Naive B cell (primary cell): ENCODE measurements at regions not wholly inside any gene's neighbourhood (a gene's known extent, or its start where the extent isn't known, plus 50 kb on each side); places are given as distances from the start of the nearest gene placed in this dataset.
A peak's percentile ranks its signal among the peaks of the same experiment; 100 is the strongest.
"Not testable (repeated sequence)": the region's sequence is repeated elsewhere in the genome, so short reads cannot be mapped to it uniquely, and the experiment has no call there.

Experiments
- ATAC-seq, 2 donors: fragments of 150-1000 bp; cut with Tn5 transposase; 2 replicates each; pipeline ENCODE4 v1.10.0; 2021; ENCODE audit warnings: low read depth in 2 of 2, mild to moderate bottlenecking in 2 of 2, moderate library complexity in 2 of 2
- DNase-seq: peaks from one replicate; pipeline ENCODE4 v3.0.0; 2022
- H3K27ac Mint-ChIP-seq, 6 donors: one replicate each; pipeline ENCODE4 v1.8.0; 2020 to 2022; ENCODE audit warnings: mild to moderate bottlenecking in 6 of 6, mixed read lengths in 6 of 6, moderate library complexity in 5 of 6, inconsistent platforms in 2 of 6
- H3K27me3 Mint-ChIP-seq, 3 donors: one replicate each; pipeline ENCODE4 v1.8.0; 2021 to 2022; ENCODE audit warnings: mixed read lengths in 3 of 3, mild to moderate bottlenecking in 1 of 3
- H3K36me3 Mint-ChIP-seq, 2 donors: one replicate each; pipeline ENCODE4 v1.8.0; 2020 to 2022; ENCODE audit warnings: mixed read lengths in 2 of 2, inconsistent platforms in 1 of 2, mild to moderate bottlenecking in 1 of 2
- H3K4me1 Mint-ChIP-seq, 3 donors: one replicate each; pipeline ENCODE4 v1.8.0; 2020 to 2022; ENCODE audit warnings: mixed read lengths in 3 of 3, inconsistent platforms in 1 of 3, mild to moderate bottlenecking in 1 of 3, moderate library complexity in 1 of 3
- H3K4me3 Mint-ChIP-seq, 8 donors: one replicate each; pipeline ENCODE4 v1.8.0; 2020 to 2022; ENCODE audit warnings: mild to moderate bottlenecking in 8 of 8, mixed read lengths in 8 of 8, moderate library complexity in 8 of 8, inconsistent platforms in 2 of 8
- H3K9me3 Mint-ChIP-seq, 7 donors: one replicate each; pipeline ENCODE4 v1.8.0; 2020 to 2022; ENCODE audit warnings: mixed read lengths in 7 of 7, mild to moderate bottlenecking in 5 of 7, inconsistent platforms in 2 of 7, moderate library complexity in 1 of 7

DNA sequence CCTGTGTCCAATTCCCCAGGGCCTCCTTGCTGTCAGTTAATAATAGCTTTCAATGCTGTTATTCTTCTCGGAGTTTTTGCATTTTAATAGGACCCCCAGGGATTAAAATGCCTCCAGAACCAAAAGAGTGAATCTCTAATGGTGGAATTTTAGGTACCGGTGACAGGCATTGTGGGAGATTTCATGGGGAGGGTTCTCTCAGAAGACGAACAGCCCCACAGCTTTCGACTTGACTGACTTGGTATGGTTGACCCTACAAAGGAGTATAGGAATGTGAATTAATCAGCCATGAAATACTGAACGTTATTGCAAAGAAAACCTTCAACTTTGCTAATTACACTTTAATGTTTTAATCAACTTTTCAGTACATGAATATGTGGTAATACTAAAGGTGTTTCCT lies 206.3 kb upstream of the FZD8 start:
- Mint-ChIP-seq H3K27ac (no peak overlapping the region), H3K4me3 (no peak overlapping the region), H3K36me3 (no peaks in the 10 kb centered on the region), H3K4me1 (no peaks in the 10 kb centered on the region), H3K27me3 (peaks cover 5 to 13% (median 8%) of the 10 kb centered on the region in 3 donors), H3K9me3 (peaks cover 0 to 4% (median 2%) of the 10 kb centered on the region in 7 donors)
- ATAC-seq (no peak), DNase-seq (no peak)

GRCh38 chr10:35844686-35845085 lies 202.6 kb upstream of the FZD8 start:
- no peak for DNase-seq
- Mint-ChIP-seq H3K27ac (no peak overlapping the region), H3K36me3 (no peaks in the 10 kb centered on the region), H3K4me3 (no peak overlapping the region), H3K9me3 (peaks cover 2 to 28% (median 6%) of the 10 kb centered on the region in 7 donors), H3K4me1 (no peaks in the 10 kb centered on the region), H3K27me3 (peaks cover 0 to 13% (median 0%) of the 10 kb centered on the region in 3 donors)
- no peak for ATAC-seq

GRCh38 chr10:35843524-35844181 lies 201.6 kb upstream of the FZD8 start:
- Mint-ChIP-seq H3K9me3 (peaks cover 2 to 28% (median 8%) of the 10 kb centered on the region in 7 donors), H3K27ac (no peak overlapping the region), H3K4me1 (no peaks in the 10 kb centered on the region), H3K27me3 (peaks cover 0 to 7% (median 0%) of the 10 kb centered on the region in 3 donors), H3K36me3 (no peaks in the 10 kb centered on the region), H3K4me3 (no peak overlapping the region)
- ATAC-seq (no peak), DNase-seq (no peak)

GRCh38 chr10:35838054-35838453 lies 196.0 kb upstream of the FZD8 start:
- H3K36me3 Mint-ChIP-seq, result no peaks in the 10 kb centered on the region
- H3K27ac Mint-ChIP-seq, result peak overlapping the region in 1 of 6 donors; percentile 1
- H3K4me3 Mint-ChIP-seq, result no peak overlapping the region
- no peaks in the 10 kb centered on the region for H3K27me3 Mint-ChIP-seq
- H3K4me1 Mint-ChIP-seq, result no peaks in the 10 kb centered on the region
- peaks cover 2 to 28% (median 13%) of the 10 kb centered on the region in 7 donors for H3K9me3 Mint-ChIP-seq
- DNase-seq (no peak), ATAC-seq (no peak)

GRCh38 chr10:35835545-35835944 lies 193.4 kb upstream of the FZD8 start:
- no peak for ATAC-seq
- Mint-ChIP-seq H3K36me3 (no peaks in the 10 kb centered on the region), H3K4me1 (no peaks in the 10 kb centered on the region)

DNA sequence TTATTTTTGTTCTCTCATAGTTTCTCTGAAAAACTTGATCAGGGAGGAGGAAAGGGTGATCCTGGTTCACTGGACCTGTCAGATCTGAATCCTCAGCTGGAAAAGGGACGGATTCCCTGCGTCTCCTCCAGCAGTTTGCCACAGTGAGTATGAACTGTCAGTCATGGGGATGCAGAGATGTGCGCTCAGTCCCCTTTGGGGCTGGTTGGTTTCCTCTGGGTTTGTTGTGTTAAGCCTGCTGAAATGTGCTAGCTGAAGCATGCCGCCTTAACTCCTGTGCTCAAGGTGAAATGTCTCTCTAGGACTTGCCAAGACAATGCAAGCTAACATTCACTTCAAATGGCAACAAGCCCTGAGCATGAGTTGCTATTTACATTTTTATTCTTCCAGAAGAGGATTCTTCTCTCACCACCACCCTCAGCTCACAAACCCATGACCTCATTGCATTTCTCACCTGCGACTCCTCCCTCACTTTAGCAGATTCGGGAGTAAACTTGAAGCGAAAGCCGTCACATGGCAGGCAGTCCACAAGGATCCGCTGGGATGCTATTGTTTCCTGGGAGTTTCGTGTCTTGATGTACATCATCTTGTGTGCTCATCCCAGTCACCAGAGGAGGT lies 192.9 kb upstream of the FZD8 start:
- DNase-seq, result no peak
- H3K4me3 Mint-ChIP-seq, result no peak overlapping the region
- no peak overlapping the region for H3K27ac Mint-ChIP-seq
- H3K27me3 Mint-ChIP-seq, result no peaks in the 10 kb centered on the region
- H3K4me1 Mint-ChIP-seq, result no peaks in the 10 kb centered on the region
- H3K36me3 Mint-ChIP-seq, result no peaks in the 10 kb centered on the region
- ATAC-seq, result no peak
- peaks cover 0 to 16% (median 0%) of the 10 kb centered on the region in 7 donors for H3K9me3 Mint-ChIP-seq

More at GRCh38 chr10:35835545-35835944, 193.4 kb upstream of the FZD8 start:
- H3K9me3 Mint-ChIP-seq, result peaks cover 0 to 20% (median 5%) of the 10 kb centered on the region in 7 donors
- H3K4me3 Mint-ChIP-seq, result no peak overlapping the region
- no peaks in the 10 kb centered on the region for H3K27me3 Mint-ChIP-seq
- no peak for DNase-seq
- H3K27ac Mint-ChIP-seq, result no peak overlapping the region

GRCh38 chr10:35827783-35828182 lies 185.7 kb upstream of the FZD8 start:
- no peak for DNase-seq
- no peaks in the 10 kb centered on the region for H3K4me1 Mint-ChIP-seq

DNA sequence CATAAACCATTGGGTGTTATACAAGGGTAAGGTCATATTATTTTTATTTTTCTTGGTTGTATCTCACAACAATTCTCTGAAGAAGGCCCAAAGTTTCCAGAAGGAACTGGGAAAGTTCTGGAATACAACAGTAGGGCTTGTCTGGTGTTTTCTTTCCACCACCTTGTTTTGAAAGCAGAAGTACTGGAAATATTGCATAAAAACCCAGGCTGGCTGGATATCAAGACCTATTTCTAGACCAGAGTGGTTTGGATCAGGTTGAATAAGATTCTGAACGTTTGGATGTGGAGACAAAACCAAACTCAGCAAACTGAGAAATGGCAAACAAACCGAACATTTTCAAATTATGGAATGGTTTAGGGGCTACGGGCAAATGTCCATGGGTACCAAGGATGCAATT lies 182.6 kb upstream of the FZD8 start:
- Mint-ChIP-seq H3K4me3 (no peak overlapping the region), H3K36me3 (no peaks in the 10 kb centered on the region), H3K9me3 (peaks cover 0 to 6% (median 0%) of the 10 kb centered on the region in 7 donors), H3K27ac (no peak overlapping the region), H3K27me3 (no peaks in the 10 kb centered on the region), H3K4me1 (no peaks in the 10 kb centered on the region)
- DNase-seq (no peak), ATAC-seq (no peak)

More at GRCh38 chr10:35827783-35828182, 185.7 kb upstream of the FZD8 start:
- H3K27me3 Mint-ChIP-seq, result no peaks in the 10 kb centered on the region
- H3K36me3 Mint-ChIP-seq, result no peaks in the 10 kb centered on the region
- H3K9me3 Mint-ChIP-seq, result peaks cover 0 to 4% (median 1%) of the 10 kb centered on the region in 7 donors
- no peak overlapping the region for H3K4me3 Mint-ChIP-seq
- no peak for ATAC-seq
- no peak overlapping the region for H3K27ac Mint-ChIP-seq

GRCh38 chr10:35822316-35822715 lies 180.2 kb upstream of the FZD8 start:
- Mint-ChIP-seq H3K36me3 (no peaks in the 10 kb centered on the region), H3K27me3 (no peaks in the 10 kb centered on the region), H3K9me3 (peaks cover 0 to 6% (median 4%) of the 10 kb centered on the region in 7 donors), H3K4me3 (no peak overlapping the region), H3K4me1 (no peaks in the 10 kb centered on the region), H3K27ac (no peak overlapping the region)
- no peak for ATAC-seq
- DNase-seq, result no peak

GRCh38 chr10:35821339-35821911 lies 179.3 kb upstream of the FZD8 start:
- ATAC-seq (peak in 1 of 2 donors; percentile 13), DNase-seq (no peak)
- Mint-ChIP-seq H3K36me3 (no peaks in the 10 kb centered on the region), H3K27me3 (no peaks in the 10 kb centered on the region), H3K4me3 (no peak overlapping the region), H3K27ac (no peak overlapping the region), H3K4me1 (no peaks in the 10 kb centered on the region), H3K9me3 (peaks cover 0 to 6% (median 4%) of the 10 kb centered on the region in 7 donors)

GRCh38 chr10:35819736-35820135 lies 177.6 kb upstream of the FZD8 start:
- H3K9me3 Mint-ChIP-seq, result peaks cover 0 to 4% (median 2%) of the 10 kb centered on the region in 7 donors
- no peak overlapping the region for H3K4me3 Mint-ChIP-seq
- no peaks in the 10 kb centered on the region for H3K27me3 Mint-ChIP-seq
- H3K4me1 Mint-ChIP-seq, result no peaks in the 10 kb centered on the region
- no peak for DNase-seq
- no peak overlapping the region for H3K27ac Mint-ChIP-seq
- no peak for ATAC-seq
- no peaks in the 10 kb centered on the region for H3K36me3 Mint-ChIP-seq

- Mint-ChIP-seq H3K36me3 (no peaks in the 10 kb centered on the region), H3K27me3 (no peaks in the 10 kb centered on the region), H3K4me1 (no peaks in the 10 kb centered on the region), H3K4me3 (no peak overlapping the region), H3K27ac (no peak overlapping the region), H3K9me3 (peaks cover 0 to 6% (median 2%) of the 10 kb centered on the region in 7 donors)
- DNase-seq (no peak), ATAC-seq (no peak)
These were observed 176.9 kb upstream of the FZD8 start for GRCh38 chr10:35819011-35819410.

GRCh38 chr10:35817109-35817508 lies 175.0 kb upstream of the FZD8 start:
- not testable (repeated sequence) for H3K36me3 Mint-ChIP-seq, H3K27ac Mint-ChIP-seq, H3K27me3 Mint-ChIP-seq, H3K4me3 Mint-ChIP-seq, DNase-seq, H3K4me1 Mint-ChIP-seq, ATAC-seq
- H3K9me3 Mint-ChIP-seq, result peaks cover 0 to 12% (median 4%) of the 10 kb centered on the region in 7 donors

GRCh38 chr10:35813219-35813618 lies 171.1 kb upstream of the FZD8 start:
- DNase-seq, result no peak
- peaks cover 3 to 19% (median 9%) of the 10 kb centered on the region in 7 donors for H3K9me3 Mint-ChIP-seq

More at GRCh38 chr10:35813219-35813618, 171.1 kb upstream of the FZD8 start:
- Mint-ChIP-seq H3K4me1 (no peaks in the 10 kb centered on the region), H3K36me3 (peaks cover 0 to 14% of the 10 kb centered on the region in 2 donors), H3K27ac (no peak overlapping the region), H3K27me3 (peaks cover 4 to 14% (median 9%) of the 10 kb centered on the region in 3 donors), H3K4me3 (no peak overlapping the region)
- no peak for ATAC-seq
